ENCODE measurements at regions not wholly inside any gene's neighbourhood (a gene's known extent, or its start where the extent isn't known, plus 50 kb on each side); places are given as distances from the start of the nearest gene placed in this dataset.

DNA sequence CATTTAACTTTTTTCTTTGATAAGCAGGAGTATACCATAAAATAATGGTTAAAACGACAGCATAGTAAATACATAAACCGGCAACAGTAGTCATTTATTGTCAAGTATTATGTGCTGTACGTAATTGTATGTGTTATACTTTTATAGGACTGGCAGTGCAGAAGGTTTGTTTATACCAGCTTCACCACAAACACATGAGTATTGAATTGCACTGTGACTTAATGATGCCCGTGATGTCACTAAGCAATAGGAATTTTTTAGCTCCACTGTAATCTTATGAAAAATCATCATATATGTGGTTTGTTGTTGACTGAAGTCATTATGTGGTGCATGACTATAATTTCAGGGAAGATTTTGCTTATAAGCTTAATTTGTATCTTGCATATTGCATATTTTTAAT is 424.6 kb downstream of the PABPC4L start:
- H3K27me3 ChIP-seq (ENCODE audit: control insufficient read depth, insufficient read depth, low read length): no peaks in the 10 kb centered on the region
- no peak for DNase-seq (ENCODE audit: low read depth)
- ChIA-PET CTCF (no interaction called here), POLR2A (interaction anchor here (0.5 kb wide), 1 partner anchor 86 kb away, joined by 3 read pairs; no protein-coding TSS in a partner anchor)
- no peak overlapping the region for H3K4me3 ChIP-seq (ENCODE audit: low read depth, low read length)
- no peak for TF ChIP-seq CTCF (IDR thresholded peaks at IDR 0.05; ENCODE audit: insufficient read depth, low read depth, low read length)
- H3K36me3 ChIP-seq (ENCODE audit: control insufficient read depth, insufficient read depth, low read length): no peaks in the 10 kb centered on the region

- no peak for TF ChIP-seq CTCF (IDR thresholded peaks at IDR 0.05; ENCODE audit: insufficient read depth, low read depth, low read length)
- no peak for DNase-seq (ENCODE audit: low read depth)
- Histone ChIP-seq H3K4me3 (ENCODE audit: low read depth, low read length) (no peak overlapping the region), H3K27me3 (ENCODE audit: control insufficient read depth, insufficient read depth, low read length) (no peaks in the 10 kb centered on the region), H3K36me3 (ENCODE audit: control insufficient read depth, insufficient read depth, low read length) (no peaks in the 10 kb centered on the region)
- ChIA-PET POLR2A (no interaction called here), CTCF (no interaction called here)
Measured at GRCh38 chr4:133776503-133776902, 425.1 kb downstream of the PABPC4L start.

GRCh38 chr4:133775881-133776280 is 425.7 kb downstream of the PABPC4L start:
- DNase-seq (ENCODE audit: low read depth): peak; percentile 5
- ChIA-PET CTCF (no interaction called here), POLR2A (interaction anchor here (0.6 kb wide), 1 partner anchor 445 kb away, joined by 3 read pairs; no protein-coding TSS in a partner anchor)
- no peak overlapping the region for H3K4me3 ChIP-seq (ENCODE audit: low read depth, low read length)
- H3K36me3 ChIP-seq (ENCODE audit: control insufficient read depth, insufficient read depth, low read length): no peaks in the 10 kb centered on the region
- H3K27me3 ChIP-seq (ENCODE audit: control insufficient read depth, insufficient read depth, low read length): no peaks in the 10 kb centered on the region
- no peak for TF ChIP-seq CTCF (IDR thresholded peaks at IDR 0.05; ENCODE audit: insufficient read depth, low read depth, low read length)

- Histone ChIP-seq H3K27me3 (ENCODE audit: control insufficient read depth, insufficient read depth, low read length) (no peaks in the 10 kb centered on the region), H3K4me3 (ENCODE audit: low read depth, low read length) (no peak overlapping the region), H3K36me3 (ENCODE audit: control insufficient read depth, insufficient read depth, low read length) (no peaks in the 10 kb centered on the region)
- ChIA-PET POLR2A (interaction anchor here (0.6 kb wide), 1 partner anchor 445 kb away, joined by 3 read pairs; no protein-coding TSS in a partner anchor), CTCF (no interaction called here)
- no peak for TF ChIP-seq CTCF (IDR thresholded peaks at IDR 0.05; ENCODE audit: insufficient read depth, low read depth, low read length)
- DNase-seq (ENCODE audit: low read depth): no peak
Measured at GRCh38 chr4:133775469-133775868, 426.1 kb downstream of the PABPC4L start.

DNA sequence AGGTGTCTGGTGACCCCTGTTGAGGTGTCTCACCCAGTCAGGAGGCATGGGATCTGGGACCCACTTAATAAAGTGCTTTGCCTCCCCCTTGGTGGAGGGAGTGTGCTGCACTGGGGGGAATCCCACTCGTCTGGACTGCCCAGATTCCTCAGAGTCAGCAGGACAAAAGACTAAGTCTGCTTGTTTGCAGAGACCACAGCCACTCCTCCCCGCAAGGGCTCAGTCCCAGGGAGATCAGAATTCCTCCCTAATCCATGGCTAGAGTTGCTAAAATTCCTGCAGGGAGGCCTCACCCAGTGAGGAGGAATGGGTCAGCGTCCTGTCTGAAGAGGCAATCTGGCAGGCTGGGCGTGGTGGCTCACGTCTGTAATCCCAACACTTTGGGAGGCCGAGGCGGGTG is 442.2 kb downstream of the PABPC4L start:
- Histone ChIP-seq H3K27me3 (ENCODE audit: control insufficient read depth, insufficient read depth, low read length) (no peaks in the 10 kb centered on the region), H3K4me3 (ENCODE audit: low read depth, low read length) (no peak overlapping the region), H3K36me3 (ENCODE audit: control insufficient read depth, insufficient read depth, low read length) (no peaks in the 10 kb centered on the region)
- no peak for DNase-seq (ENCODE audit: low read depth)
- POLR2A ChIA-PET: no interaction called here
- no peak for TF ChIP-seq CTCF (IDR thresholded peaks at IDR 0.05; ENCODE audit: insufficient read depth, low read depth, low read length)
- CTCF ChIA-PET: no interaction called here
